ENCODE measurements at regions not wholly inside any gene's neighbourhood (a gene's known extent, or its start where the extent isn't known, plus 50 kb on each side); places are given as distances from the start of the nearest gene placed in this dataset.

DNA sequence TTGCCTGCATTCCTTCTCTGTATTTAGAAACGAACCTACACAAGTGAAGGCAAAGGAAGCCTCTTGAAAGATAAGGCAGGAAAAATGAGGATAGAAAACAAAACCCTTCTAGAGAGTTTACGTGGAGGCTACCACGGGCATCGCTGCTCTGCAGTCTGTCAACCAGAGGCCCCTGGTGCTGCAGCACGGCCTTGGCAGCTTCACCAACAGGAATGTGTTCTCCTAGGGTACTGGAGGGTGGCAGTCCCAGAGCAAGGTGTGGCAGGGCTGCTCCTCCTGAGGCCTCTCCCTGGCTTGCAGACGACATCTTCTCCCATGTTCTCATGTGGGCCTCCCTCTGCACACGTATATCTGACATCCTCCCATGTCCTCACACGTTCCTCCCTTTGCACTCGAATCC, 57.6 kb upstream of the SAMD11 start:
- TF ChIP-seq, protein P1, sequence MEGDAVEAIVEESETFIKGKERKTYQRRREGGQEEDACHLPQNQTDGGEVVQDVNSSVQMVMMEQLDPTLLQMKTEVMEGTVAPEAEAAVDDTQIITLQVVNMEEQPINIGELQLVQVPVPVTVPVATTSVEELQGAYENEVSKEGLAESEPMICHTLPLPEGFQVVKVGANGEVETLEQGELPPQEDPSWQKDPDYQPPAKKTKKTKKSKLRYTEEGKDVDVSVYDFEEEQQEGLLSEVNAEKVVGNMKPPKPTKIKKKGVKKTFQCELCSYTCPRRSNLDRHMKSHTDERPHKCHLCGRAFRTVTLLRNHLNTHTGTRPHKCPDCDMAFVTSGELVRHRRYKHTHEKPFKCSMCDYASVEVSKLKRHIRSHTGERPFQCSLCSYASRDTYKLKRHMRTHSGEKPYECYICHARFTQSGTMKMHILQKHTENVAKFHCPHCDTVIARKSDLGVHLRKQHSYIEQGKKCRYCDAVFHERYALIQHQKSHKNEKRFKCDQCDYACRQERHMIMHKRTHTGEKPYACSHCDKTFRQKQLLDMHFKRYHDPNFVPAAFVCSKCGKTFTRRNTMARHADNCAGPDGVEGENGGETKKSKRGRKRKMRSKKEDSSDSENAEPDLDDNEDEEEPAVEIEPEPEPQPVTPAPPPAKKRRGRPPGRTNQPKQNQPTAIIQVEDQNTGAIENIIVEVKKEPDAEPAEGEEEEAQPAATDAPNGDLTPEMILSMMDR (IDR thresholded peaks at IDR 0.05; ENCODE audit: poor library complexity): no peak
- TF ChIP-seq EZH2phosphoT487 (IDR thresholded peaks at IDR 0.05; ENCODE audit: low read depth, severe bottlenecking, unreplicated experiment): no peak
